GM10248 (cell line): ENCODE measurements at regions not wholly inside any gene's neighbourhood (a gene's known extent, or its start where the extent isn't known, plus 50 kb on each side); places are given as distances from the start of the nearest gene placed in this dataset.
"Not testable (repeated sequence)": the region's sequence is repeated elsewhere in the genome, so short reads cannot be mapped to it uniquely, and the experiment has no call there.

Experiments
- CTCF ChIA-PET: fragments of 300-600 bp; sonication (Branson Sonifier 250); formaldehyde crosslinking; extraction: SDS; loops from one replicate; lab custom pipeline; 2021; ENCODE audit warnings: antibody characterized with exemption; lab: Yijun Ruan, JAX
- POLR2A ChIA-PET: fragments of 350-650 bp; sonication (Branson Sonifier 250); formaldehyde crosslinking; extraction: SDS; loops from one replicate; lab custom pipeline; 2020; ENCODE audit warnings: antibody characterized with exemption; lab: Yijun Ruan, JAX
- DNase-seq: peaks from one replicate; pipeline ENCODE4 v3.0.0; 2012; ENCODE audit errors: extremely low spot score
- CTCF ChIP-seq: IDR thresholded peaks from 2 replicates; pipeline ENCODE4 v1.5.1; 2012; ENCODE audit warnings: mild to moderate bottlenecking, low read depth; ENCODE audit errors: extremely low read depth, missing control alignments, control extremely low read depth

DNA sequence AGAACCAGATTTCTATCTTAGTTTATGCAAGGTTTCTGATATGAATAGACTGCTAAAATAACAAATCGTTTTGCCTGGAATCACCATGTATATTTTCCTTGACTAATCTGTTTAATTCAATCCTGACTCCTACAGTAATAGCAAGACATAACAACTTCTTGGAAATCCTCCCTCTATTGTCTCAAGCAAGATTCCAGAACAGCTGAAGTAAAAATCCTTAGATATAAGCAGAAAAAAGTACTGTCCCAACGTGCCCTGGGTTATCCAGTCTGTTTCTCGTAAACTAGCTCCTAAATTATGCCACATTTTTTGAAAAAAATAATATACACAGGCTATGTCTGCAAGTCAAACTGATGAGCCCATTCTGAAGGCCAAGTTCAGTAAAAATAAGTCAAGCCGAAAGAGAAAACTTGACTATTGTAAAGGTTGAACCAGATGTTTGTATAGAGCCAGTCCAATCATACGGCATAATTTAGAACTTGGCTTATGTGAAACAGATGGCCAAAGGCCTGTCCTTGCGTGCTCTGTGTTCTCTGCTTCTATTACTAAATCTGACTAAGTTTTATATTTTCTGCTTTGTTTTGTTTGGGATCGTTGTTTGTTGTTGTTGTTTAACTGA is 341.6 kb upstream of the NRSN1 start:
- TF ChIP-seq CTCF: no peak
- no peak for DNase-seq
- POLR2A ChIA-PET: no interaction called here
- CTCF ChIA-PET: no interaction called here

- CTCF ChIA-PET: no interaction called here
- TF ChIP-seq CTCF: no peak
- POLR2A ChIA-PET: no interaction called here
- no peak for DNase-seq
Observed at GRCh38 chr6:23790756-23791155, 335.3 kb upstream of the NRSN1 start.

- TF ChIP-seq CTCF: no peak
- ChIA-PET POLR2A (no interaction called here), CTCF (no interaction called here)
- no peak for DNase-seq
Observed at GRCh38 chr6:23797041-23797440, 329.0 kb upstream of the NRSN1 start.

DNA sequence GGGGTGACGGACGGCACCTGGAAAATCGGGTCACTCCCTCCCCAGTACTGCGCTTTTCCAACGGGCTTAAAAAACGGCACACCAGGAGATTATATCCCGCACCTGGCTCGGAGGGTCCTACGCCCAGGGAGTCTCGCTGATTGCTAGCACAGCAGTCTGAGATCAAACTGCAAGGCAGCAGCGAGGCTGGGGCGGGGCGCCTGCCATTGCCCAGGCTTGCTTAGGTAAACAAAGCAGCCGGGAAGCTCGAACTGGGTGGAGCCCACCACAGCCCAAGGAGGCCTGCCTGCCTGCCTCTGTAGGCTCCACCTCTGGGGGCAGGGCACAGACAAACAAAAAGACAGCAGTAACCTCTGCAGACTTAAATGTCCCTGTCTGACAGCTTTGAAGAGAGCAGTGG is 321.7 kb upstream of the NRSN1 start:
- DNase-seq, CTCF ChIA-PET, POLR2A ChIA-PET: not testable (repeated sequence)

- POLR2A ChIA-PET, DNase-seq, CTCF ChIA-PET: not testable (repeated sequence)
Observed at GRCh38 chr6:23821141-23821540, 304.9 kb upstream of the NRSN1 start.

DNA sequence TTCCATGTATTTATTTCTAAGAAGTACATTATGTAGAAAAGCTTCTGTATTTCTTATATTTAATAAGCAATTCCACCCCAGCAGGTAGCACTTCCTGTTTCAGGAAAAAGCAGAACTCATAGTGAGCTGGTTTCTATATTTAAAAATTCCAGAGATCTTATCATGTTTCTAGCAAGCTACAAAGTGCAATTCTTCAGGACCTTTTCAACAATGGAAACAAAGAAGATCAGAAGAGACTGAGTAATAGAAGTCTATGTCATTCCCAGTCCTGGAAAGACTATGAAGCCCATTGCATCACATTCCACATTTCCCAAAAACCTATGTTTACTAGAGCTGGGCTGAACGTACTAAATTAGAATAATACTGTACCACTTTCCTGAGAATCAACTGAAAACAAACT is 302.6 kb upstream of the NRSN1 start:
- ChIA-PET CTCF (interaction anchor here (1.1 kb wide), 1 partner anchor 9 kb away, joined by 3 read pairs; no protein-coding TSS in a partner anchor), POLR2A (no interaction called here)
- DNase-seq: no peak
- no peak for TF ChIP-seq CTCF

DNA sequence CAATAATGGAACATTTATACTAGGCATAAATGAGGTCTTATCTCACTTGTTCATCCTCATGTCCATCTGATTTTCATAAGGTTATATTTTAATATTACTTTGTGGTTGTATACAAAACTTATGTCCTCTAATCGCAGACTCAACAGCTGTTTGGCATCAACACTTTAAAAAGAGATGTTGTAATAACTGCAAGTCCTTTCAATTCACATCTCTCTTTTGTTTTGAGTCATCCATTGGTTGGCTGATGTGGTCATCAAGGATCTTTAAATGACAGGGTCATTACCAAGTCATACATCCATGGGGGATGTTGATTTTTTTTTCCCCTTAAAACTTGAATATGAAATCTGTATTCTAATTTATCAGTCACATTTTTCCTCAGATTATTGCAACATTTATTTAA is 299.4 kb upstream of the NRSN1 start:
- no peak for TF ChIP-seq CTCF
- ChIA-PET POLR2A (no interaction called here), CTCF (no interaction called here)
- no peak for DNase-seq

DNA sequence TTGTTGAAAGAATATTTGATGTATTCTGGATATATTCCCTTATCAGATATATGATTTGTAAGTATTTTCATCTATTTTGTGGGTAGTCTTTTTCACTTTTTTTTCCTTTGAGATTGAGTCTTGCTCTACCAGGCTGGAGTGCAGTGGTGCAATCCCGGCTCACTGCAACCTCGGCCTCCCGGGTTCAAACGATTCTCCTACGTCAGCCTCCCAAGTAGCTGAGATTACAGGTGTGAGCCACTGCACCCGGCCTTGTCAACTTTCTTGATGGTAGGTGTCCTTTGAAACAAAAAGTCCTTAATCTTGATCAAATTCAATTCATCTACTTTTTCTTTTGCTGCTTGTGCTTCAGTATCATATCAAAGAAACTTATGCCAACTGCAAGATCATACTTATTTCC is 297.2 kb upstream of the NRSN1 start:
- DNase-seq: no peak
- TF ChIP-seq CTCF: no peak
- ChIA-PET POLR2A (no interaction called here), CTCF (no interaction called here)
